ENCODE measurements at regions not wholly inside any gene's neighbourhood (a gene's known extent, or its start where the extent isn't known, plus 50 kb on each side); places are given as distances from the start of the nearest gene placed in this dataset.

DNA sequence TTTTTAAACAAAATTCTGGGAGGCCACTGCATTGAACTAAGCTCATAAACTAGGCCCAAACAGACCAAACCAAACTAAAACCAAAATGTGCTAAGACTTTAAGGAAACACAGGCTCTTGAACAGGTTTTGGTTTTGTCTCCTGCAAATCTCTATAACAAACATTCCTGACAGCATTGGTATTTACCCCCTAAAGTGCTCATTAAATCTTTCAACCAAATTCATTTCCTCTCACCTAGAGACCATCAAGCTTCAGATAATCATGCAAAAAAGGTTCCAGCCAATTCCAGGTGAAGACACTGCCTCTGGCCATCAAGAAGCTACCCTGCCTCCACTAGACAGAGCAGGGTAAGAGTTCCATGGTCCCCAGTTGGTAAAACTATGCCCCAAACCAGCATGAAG lies 951.2 kb upstream of the MIR17HG start:
- TF ChIP-seq MXI1 (IDR thresholded peaks at IDR 0.05; ENCODE audit: borderline replicate concordance, low read depth, low read length) (no peak), RFX5 (IDR thresholded peaks at IDR 0.05; ENCODE audit: low read depth, low read length) (no peak), RCOR1 (IDR thresholded peaks at IDR 0.05; ENCODE audit: insufficient replicate concordance, low read length) (no peak), SMC3 (IDR thresholded peaks at IDR 0.05; ENCODE audit: low read depth, low read length) (no peak), CEBPB (IDR thresholded peaks at IDR 0.05; ENCODE audit: low read depth, low read length) (no peak), RAD21 (IDR thresholded peaks at IDR 0.05; ENCODE audit: low read length) (no peak), MAZ (IDR thresholded peaks at IDR 0.05; ENCODE audit: borderline replicate concordance, low read depth, low read length) (no peak), POLR2A (IDR thresholded peaks at IDR 0.05; ENCODE audit: low read depth, low read length) (no peak), MAFK (IDR thresholded peaks at IDR 0.05; ENCODE audit: low read depth, low read length) (no peak), NFE2L2 (IDR thresholded peaks at IDR 0.05; ENCODE audit: low read depth, low read length) (no peak)
- TF ChIP-seq, protein P1, sequence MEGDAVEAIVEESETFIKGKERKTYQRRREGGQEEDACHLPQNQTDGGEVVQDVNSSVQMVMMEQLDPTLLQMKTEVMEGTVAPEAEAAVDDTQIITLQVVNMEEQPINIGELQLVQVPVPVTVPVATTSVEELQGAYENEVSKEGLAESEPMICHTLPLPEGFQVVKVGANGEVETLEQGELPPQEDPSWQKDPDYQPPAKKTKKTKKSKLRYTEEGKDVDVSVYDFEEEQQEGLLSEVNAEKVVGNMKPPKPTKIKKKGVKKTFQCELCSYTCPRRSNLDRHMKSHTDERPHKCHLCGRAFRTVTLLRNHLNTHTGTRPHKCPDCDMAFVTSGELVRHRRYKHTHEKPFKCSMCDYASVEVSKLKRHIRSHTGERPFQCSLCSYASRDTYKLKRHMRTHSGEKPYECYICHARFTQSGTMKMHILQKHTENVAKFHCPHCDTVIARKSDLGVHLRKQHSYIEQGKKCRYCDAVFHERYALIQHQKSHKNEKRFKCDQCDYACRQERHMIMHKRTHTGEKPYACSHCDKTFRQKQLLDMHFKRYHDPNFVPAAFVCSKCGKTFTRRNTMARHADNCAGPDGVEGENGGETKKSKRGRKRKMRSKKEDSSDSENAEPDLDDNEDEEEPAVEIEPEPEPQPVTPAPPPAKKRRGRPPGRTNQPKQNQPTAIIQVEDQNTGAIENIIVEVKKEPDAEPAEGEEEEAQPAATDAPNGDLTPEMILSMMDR (conservative IDR thresholded peaks at IDR 0.05; ENCODE audit: low read depth, low read length): no peak
- TF ChIP-seq, protein P2, sequence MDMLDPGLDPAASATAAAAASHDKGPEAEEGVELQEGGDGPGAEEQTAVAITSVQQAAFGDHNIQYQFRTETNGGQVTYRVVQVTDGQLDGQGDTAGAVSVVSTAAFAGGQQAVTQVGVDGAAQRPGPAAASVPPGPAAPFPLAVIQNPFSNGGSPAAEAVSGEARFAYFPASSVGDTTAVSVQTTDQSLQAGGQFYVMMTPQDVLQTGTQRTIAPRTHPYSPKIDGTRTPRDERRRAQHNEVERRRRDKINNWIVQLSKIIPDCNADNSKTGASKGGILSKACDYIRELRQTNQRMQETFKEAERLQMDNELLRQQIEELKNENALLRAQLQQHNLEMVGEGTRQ (IDR thresholded peaks at IDR 0.05; ENCODE audit: low read depth, low read length): no peak
- TF ChIP-seq, protein P3, sequence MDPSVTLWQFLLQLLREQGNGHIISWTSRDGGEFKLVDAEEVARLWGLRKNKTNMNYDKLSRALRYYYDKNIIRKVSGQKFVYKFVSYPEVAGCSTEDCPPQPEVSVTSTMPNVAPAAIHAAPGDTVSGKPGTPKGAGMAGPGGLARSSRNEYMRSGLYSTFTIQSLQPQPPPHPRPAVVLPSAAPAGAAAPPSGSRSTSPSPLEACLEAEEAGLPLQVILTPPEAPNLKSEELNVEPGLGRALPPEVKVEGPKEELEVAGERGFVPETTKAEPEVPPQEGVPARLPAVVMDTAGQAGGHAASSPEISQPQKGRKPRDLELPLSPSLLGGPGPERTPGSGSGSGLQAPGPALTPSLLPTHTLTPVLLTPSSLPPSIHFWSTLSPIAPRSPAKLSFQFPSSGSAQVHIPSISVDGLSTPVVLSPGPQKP (IDR thresholded peaks at IDR 0.05; ENCODE audit: borderline replicate concordance, low read depth, low read length): no peak

All from IMR-90 (cell line).